ENCODE measurements at regions not wholly inside any gene's neighbourhood (a gene's known extent, or its start where the extent isn't known, plus 50 kb on each side); places are given as distances from the start of the nearest gene placed in this dataset.
"Not testable (repeated sequence)": the region's sequence is repeated elsewhere in the genome, so short reads cannot be mapped to it uniquely, and the experiment has no call there.

DNA sequence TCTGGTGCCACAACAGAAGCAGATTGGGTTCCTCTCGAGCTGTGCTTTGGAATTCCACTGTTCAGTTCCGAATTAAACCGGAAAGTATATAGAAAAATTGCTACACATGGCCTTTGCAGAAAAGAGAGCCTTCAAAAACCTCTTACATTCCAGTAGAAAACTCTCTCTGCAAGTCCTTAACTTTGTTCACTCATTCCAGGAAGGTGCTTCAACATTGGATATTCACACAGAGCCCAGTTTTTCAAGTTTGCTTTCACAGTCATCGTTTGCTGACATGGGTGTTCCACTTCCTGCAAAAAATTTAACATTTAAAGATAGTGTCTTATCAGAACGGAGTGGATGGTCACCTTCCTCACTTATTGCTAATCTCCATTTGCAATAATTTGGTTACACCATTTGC lies 93.7 kb downstream of the PPIAL4C start:
- not testable (repeated sequence) for H3K27me3 ChIP-seq (replicated peaks; ENCODE audit: insufficient read depth, low read length); H3F3A ChIP-seq (ENCODE audit: insufficient read depth, low read length); H4K20me1 ChIP-seq (ENCODE audit: insufficient read depth, low read length); H3K4me2 ChIP-seq (ENCODE audit: low read depth, low read length); H2AFZ ChIP-seq (ENCODE audit: low read length); H3K9me2 ChIP-seq (replicated peaks; ENCODE audit: insufficient read depth, low read length); H3K36me3 ChIP-seq (replicated peaks; ENCODE audit: insufficient read depth, low read length); H3K9me3 ChIP-seq (replicated peaks; ENCODE audit: insufficient read depth, low read length); H3K79me2 ChIP-seq (ENCODE audit: low read length); H3K4me3 ChIP-seq (ENCODE audit: low read length); DNase-seq; H3K9ac ChIP-seq (ENCODE audit: low read length); H3K27ac ChIP-seq (ENCODE audit: low read length); H3K4me1 ChIP-seq (ENCODE audit: low read length)

DNA sequence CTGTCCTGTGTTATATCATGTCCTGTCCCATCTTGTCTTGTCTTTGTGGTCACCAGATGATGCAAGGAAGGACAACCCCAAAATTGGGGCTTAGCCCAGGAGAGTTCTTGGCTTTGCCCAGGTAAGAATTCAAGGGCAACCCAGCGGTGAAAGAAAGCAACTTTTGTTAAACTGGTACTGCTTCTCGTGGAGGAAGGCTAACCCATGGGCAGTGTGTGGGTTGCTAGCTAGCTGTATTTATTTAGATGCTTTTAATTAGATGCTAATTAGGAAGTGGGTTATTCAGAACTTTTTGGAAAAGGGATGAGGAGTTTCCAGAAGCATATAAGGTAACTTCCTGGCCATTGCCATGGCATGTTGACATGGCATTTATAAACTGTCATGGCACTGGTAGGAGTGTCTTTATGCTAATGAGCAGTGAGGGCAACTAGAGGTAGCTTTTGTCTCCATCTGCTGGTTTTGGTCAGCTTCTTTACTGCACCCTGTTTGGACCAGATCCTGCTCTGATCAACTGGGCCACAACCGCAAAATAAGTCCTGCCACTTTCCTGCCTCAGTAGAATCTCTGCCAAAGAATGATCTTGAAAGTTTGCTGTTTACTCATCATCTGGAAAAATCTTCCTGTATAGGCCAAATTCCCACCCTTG lies 95.8 kb upstream of the FCGR1A start:
- H3K27ac ChIP-seq (ENCODE audit: low read length); H3K4me3 ChIP-seq (ENCODE audit: low read length); H3K79me2 ChIP-seq (ENCODE audit: low read length); H3K9ac ChIP-seq (ENCODE audit: low read length); H2AFZ ChIP-seq (ENCODE audit: low read length); DNase-seq; H4K20me1 ChIP-seq (ENCODE audit: insufficient read depth, low read length); H3K9me2 ChIP-seq (replicated peaks; ENCODE audit: insufficient read depth, low read length); H3K4me1 ChIP-seq (ENCODE audit: low read length); H3F3A ChIP-seq (ENCODE audit: insufficient read depth, low read length); H3K36me3 ChIP-seq (replicated peaks; ENCODE audit: insufficient read depth, low read length); H3K9me3 ChIP-seq (replicated peaks; ENCODE audit: insufficient read depth, low read length); H3K4me2 ChIP-seq (ENCODE audit: low read depth, low read length); H3K27me3 ChIP-seq (replicated peaks; ENCODE audit: insufficient read depth, low read length): not testable (repeated sequence)

DNA sequence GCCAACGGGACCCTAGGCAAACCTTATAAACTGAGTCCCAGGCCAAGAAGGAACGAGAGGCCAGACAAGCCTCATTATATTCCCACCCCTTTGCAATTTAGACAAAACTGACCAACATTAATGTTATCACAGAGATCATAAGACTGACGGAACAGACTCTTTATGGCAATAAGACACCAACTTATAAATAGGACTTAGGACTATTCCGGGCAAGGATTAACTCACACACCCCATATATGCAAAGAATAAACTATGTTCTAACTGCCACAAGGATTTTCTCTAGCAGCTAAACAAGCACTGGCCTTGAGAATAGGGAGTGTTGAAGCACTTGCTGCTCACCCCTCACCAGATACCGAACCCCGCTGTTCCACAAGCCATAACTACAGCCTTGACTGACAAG lies 91.1 kb upstream of the FCGR1A start:
- H3K4me2 ChIP-seq (ENCODE audit: low read depth, low read length); H3K36me3 ChIP-seq (replicated peaks; ENCODE audit: insufficient read depth, low read length); H2AFZ ChIP-seq (ENCODE audit: low read length); H3K9me2 ChIP-seq (replicated peaks; ENCODE audit: insufficient read depth, low read length); H3K4me3 ChIP-seq (ENCODE audit: low read length); H3K9ac ChIP-seq (ENCODE audit: low read length); H3F3A ChIP-seq (ENCODE audit: insufficient read depth, low read length); H3K79me2 ChIP-seq (ENCODE audit: low read length); DNase-seq; H3K27ac ChIP-seq (ENCODE audit: low read length); H4K20me1 ChIP-seq (ENCODE audit: insufficient read depth, low read length); H3K27me3 ChIP-seq (replicated peaks; ENCODE audit: insufficient read depth, low read length); H3K4me1 ChIP-seq (ENCODE audit: low read length); H3K9me3 ChIP-seq (replicated peaks; ENCODE audit: insufficient read depth, low read length): not testable (repeated sequence)

DNA sequence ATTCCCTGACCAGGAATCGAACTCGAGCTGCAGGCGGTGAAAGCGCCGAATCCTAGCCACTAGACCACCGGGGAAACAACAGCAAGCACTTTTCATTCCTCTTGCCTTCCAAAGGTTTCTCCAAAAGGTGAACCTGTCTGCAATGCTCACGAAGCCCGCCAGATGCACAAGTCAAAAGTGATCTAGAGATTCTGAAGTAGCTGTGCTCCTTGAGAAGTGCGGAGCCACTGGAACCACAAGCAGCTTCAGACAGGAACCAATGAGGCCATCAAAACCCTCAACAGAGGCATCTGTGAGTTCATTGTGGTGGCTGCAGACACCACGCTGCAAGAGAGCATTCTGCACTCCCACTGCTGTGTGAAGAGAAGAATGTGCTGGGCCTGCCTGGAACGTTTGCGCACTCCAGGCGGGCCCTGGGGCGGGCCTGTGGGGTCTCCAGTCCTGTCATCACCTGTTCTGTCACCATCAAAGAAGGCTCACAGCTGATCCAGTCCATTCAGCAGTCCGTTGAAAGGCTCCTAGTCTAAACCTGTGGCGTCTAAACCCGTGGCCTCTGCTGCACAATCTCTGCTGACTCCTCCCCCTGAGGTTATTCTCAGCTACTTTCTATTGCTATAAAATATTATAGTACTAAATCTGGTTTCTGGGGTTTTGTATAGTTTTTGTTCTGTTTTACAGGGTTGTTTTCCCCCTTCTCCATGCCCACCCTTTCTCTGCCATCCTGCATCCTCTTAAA lies 89.5 kb upstream of the FCGR1A start:
- not testable (repeated sequence) for H3K27ac ChIP-seq (ENCODE audit: low read length); H3F3A ChIP-seq (ENCODE audit: insufficient read depth, low read length); H3K9ac ChIP-seq (ENCODE audit: low read length); H3K27me3 ChIP-seq (replicated peaks; ENCODE audit: insufficient read depth, low read length); H3K4me1 ChIP-seq (ENCODE audit: low read length); H4K20me1 ChIP-seq (ENCODE audit: insufficient read depth, low read length); H3K9me3 ChIP-seq (replicated peaks; ENCODE audit: insufficient read depth, low read length); H3K79me2 ChIP-seq (ENCODE audit: low read length); H3K9me2 ChIP-seq (replicated peaks; ENCODE audit: insufficient read depth, low read length); DNase-seq; H3K36me3 ChIP-seq (replicated peaks; ENCODE audit: insufficient read depth, low read length); H2AFZ ChIP-seq (ENCODE audit: low read length); H3K4me3 ChIP-seq (ENCODE audit: low read length); H3K4me2 ChIP-seq (ENCODE audit: low read depth, low read length)

DNA sequence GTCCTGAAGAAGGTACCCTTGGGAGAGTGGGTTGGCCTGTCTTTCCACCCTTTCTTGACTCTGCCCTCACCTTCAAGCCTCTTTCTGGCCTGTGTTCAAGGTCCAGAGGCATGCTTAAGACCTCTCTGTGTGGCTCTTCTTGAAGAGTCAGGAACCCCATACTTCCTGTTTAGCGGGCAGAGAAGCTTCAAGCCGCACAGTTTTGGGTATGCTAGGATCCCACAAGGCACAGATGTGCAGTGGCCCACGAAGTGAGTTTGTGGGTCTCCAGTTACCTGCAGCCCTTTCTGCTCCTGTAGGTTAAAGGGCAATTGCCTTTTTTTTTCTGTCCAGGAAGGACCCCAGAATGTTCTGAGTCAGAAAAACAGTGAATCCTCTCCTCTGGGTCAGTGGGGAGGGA lies 87.4 kb upstream of the FCGR1A start:
- H3K79me2 ChIP-seq (ENCODE audit: low read length); H3K9me3 ChIP-seq (replicated peaks; ENCODE audit: insufficient read depth, low read length); H3K4me1 ChIP-seq (ENCODE audit: low read length); H3K4me2 ChIP-seq (ENCODE audit: low read depth, low read length); H3K27me3 ChIP-seq (replicated peaks; ENCODE audit: insufficient read depth, low read length); DNase-seq; H3F3A ChIP-seq (ENCODE audit: insufficient read depth, low read length); H3K36me3 ChIP-seq (replicated peaks; ENCODE audit: insufficient read depth, low read length); H4K20me1 ChIP-seq (ENCODE audit: insufficient read depth, low read length); H3K27ac ChIP-seq (ENCODE audit: low read length); H2AFZ ChIP-seq (ENCODE audit: low read length); H3K9me2 ChIP-seq (replicated peaks; ENCODE audit: insufficient read depth, low read length); H3K9ac ChIP-seq (ENCODE audit: low read length); H3K4me3 ChIP-seq (ENCODE audit: low read length): not testable (repeated sequence)

DNA sequence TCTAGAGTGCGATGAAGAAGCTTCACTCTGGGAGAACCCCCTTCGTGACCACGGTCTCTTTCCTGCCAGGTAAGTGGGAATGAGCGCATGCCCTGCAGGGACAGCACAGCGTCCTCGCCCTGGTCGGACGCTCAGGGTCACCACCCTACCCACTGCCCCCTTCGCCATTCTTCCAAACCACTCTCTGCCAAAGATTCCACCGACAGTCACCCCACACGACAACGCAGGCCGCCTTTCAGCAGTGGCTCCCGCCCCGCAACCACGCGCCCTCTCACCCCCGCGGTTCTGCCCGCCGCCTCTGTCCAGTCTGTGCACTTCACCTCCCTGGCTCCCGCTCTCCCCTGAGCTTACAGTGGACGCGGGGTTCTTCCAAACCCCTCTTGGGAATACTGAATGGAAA lies 82.3 kb upstream of the FCGR1A start:
- H4K20me1 ChIP-seq (ENCODE audit: insufficient read depth, low read length); DNase-seq; H3K27me3 ChIP-seq (replicated peaks; ENCODE audit: insufficient read depth, low read length); H3K27ac ChIP-seq (ENCODE audit: low read length); H3K9me3 ChIP-seq (replicated peaks; ENCODE audit: insufficient read depth, low read length); H3F3A ChIP-seq (ENCODE audit: insufficient read depth, low read length); H3K4me3 ChIP-seq (ENCODE audit: low read length); H2AFZ ChIP-seq (ENCODE audit: low read length); H3K9me2 ChIP-seq (replicated peaks; ENCODE audit: insufficient read depth, low read length); H3K36me3 ChIP-seq (replicated peaks; ENCODE audit: insufficient read depth, low read length); H3K4me1 ChIP-seq (ENCODE audit: low read length); H3K79me2 ChIP-seq (ENCODE audit: low read length); H3K4me2 ChIP-seq (ENCODE audit: low read depth, low read length); H3K9ac ChIP-seq (ENCODE audit: low read length): not testable (repeated sequence)

DNA sequence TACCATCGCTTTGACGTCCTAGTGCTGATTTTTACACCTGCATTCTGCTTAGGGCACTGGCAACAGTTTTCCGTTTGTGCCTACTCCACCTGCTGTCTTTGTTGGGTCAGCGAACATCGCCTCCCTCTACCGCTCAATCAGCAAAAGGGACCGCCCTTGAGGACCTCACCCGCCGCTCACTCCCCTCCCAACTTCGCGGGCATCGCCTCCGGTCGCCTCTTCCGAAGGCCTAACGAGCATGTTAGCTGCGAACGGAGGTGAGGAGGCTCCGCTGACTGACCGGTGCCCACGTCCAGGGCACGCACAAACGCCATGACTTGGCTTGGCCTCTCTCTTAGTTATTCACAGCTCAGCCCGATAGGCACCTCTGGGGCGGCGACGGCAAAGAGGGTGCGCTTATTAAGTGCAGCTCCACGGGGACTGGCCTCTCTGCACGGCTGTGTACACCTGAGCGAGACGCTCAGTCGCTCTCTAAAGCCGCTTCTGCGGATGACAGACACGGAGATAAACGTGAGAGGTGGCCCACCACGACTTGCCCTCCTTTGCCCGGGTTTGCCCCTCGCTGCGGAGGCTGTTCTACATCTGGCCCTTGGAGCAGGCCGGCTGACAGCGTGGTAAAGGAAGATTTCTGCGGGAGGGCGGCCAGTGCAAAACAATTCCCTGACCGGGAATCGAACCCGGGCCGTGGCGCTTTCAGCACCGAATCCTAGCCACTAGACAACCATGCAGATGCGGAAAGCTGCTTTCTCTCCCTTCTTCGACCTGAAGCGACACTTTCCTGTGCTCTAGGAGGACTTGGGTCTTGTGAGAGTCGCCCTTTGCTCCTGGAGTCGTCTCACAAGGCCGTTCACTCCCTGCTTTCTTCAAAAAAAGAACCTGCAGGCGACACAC lies 81.6 kb upstream of the FCGR1A start:
- H3K4me2 ChIP-seq (ENCODE audit: low read depth, low read length); DNase-seq: not testable (repeated sequence)

More for the DNA sequence above, 81.6 kb upstream of the FCGR1A start:
- H3K36me3 ChIP-seq (replicated peaks; ENCODE audit: insufficient read depth, low read length); H3K9ac ChIP-seq (ENCODE audit: low read length); H3K79me2 ChIP-seq (ENCODE audit: low read length); H3K9me3 ChIP-seq (replicated peaks; ENCODE audit: insufficient read depth, low read length); H3K9me2 ChIP-seq (replicated peaks; ENCODE audit: insufficient read depth, low read length); H3K4me3 ChIP-seq (ENCODE audit: low read length); H4K20me1 ChIP-seq (ENCODE audit: insufficient read depth, low read length); H3K4me1 ChIP-seq (ENCODE audit: low read length); H2AFZ ChIP-seq (ENCODE audit: low read length); H3K27ac ChIP-seq (ENCODE audit: low read length); H3F3A ChIP-seq (ENCODE audit: insufficient read depth, low read length); H3K27me3 ChIP-seq (replicated peaks; ENCODE audit: insufficient read depth, low read length): not testable (repeated sequence)

Measured in MM.1S (cell line).